A549 (cell line): ENCODE measurements at regions not wholly inside any gene's neighbourhood (a gene's known extent, or its start where the extent isn't known, plus 50 kb on each side); places are given as distances from the start of the nearest gene placed in this dataset.
"Not testable (repeated sequence)": the region's sequence is repeated elsewhere in the genome, so short reads cannot be mapped to it uniquely, and the experiment has no call there.

ENCODE experiments used
- ATAC-seq, 2 experiments: fragments of 200-7000 bp in 1 of 2; fragments of >200 bp in 1 of 2; cut with Nextera tagmentation in 1 of 2; cut with Tn5 transposase in 1 of 2; 3 replicates each; pipeline versions ENCODE4 v1.8.0 to v1.9.1; 2018 to 2020; ENCODE audit warnings: mild to moderate bottlenecking in 1 of 2, moderate library complexity in 1 of 2
- CTCF ChIA-PET: fragments of 300-600 bp; sonication (Branson Sonifier 250); formaldehyde crosslinking; extraction: SDS; loops from one replicate; lab custom pipeline; 2021; ENCODE audit warnings: antibody characterized with exemption, inconsistent platforms; lab: Yijun Ruan, JAX
- POLR2A ChIA-PET: fragments of 350-600 bp; formaldehyde crosslinking; extraction: SDS; loops from one replicate; lab custom pipeline; 2021; ENCODE audit warnings: antibody characterized with exemption, inconsistent platforms; lab: Yijun Ruan, JAX
- DNase-seq, 2 experiments: peaks; one replicate each; pipeline versions ENCODE4 v3.0.0 to v3.0.0-alpha.2; 2011 to 2016; ENCODE audit warnings: low read depth in 1 of 2, low spot score in 1 of 2
- FAIRE-seq: peaks from 2 replicates; lab custom pipeline; 2011; peaks lifted over from hg19 to GRCh38; lab: Jason Lieb, UNC
- H3K27ac ChIP-seq, 2 experiments: fragments of >200 bp; sonication (Bioruptor Twin); formaldehyde crosslinking; 3 replicates each; pipeline ENCODE4 v1.5.1; 2016 to 2017
- H3K4me1 ChIP-seq: fragments of >200 bp; sonication (Bioruptor Twin); formaldehyde crosslinking; 3 replicates; pipeline ENCODE4 v1.6.1; 2016
- H3K4me2 ChIP-seq: fragments of >200 bp; sonication (Bioruptor Twin); formaldehyde crosslinking; 3 replicates; pipeline ENCODE4 v1.6.1; 2016
- H3K4me3 ChIP-seq: fragments of >200 bp; sonication (Bioruptor Twin); formaldehyde crosslinking; 3 replicates; pipeline ENCODE4 v1.5.1; 2016
- H3K9me3 ChIP-seq: fragments of >200 bp; sonication (Bioruptor Twin); formaldehyde crosslinking; 3 replicates; pipeline ENCODE4 v1.6.1; 2016
- EHMT2 ChIP-seq: fragments of 200-600 bp; sonication (generic); IDR thresholded peaks from 2 replicates; pipeline ENCODE4 v1.6.1; 2016; ENCODE audit warnings: antibody characterized with exemption, low read depth, mild to moderate bottlenecking, moderate library complexity
- EP300 ChIP-seq, 2 experiments: fragments of >200 bp; sonication (Bioruptor Twin); formaldehyde crosslinking; IDR thresholded peaks; 2 replicates in 1 of 2; 3 replicates in 1 of 2; pipeline ENCODE4 v1.6.1; 2016 to 2017
- ESRRA ChIP-seq: fragments of 150-350 bp; IDR thresholded peaks from 2 replicates; pipeline ENCODE4 v1.6.1; 2014; ENCODE audit warnings: mild to moderate bottlenecking, low read length, borderline replicate concordance
- FOSL2 ChIP-seq, 2 experiments: fragments of 450-650 bp in 1 of 2; fragments of >200 bp in 1 of 2; sonication (Bioruptor Twin) in 1 of 2; formaldehyde crosslinking; IDR thresholded peaks; 2 replicates each; pipeline versions ENCODE4 v1.5.0 to v1.6.1; 2016 to 2020; ENCODE audit warnings: mild to moderate bottlenecking in 1 of 2, moderate library complexity in 1 of 2
- HEYL ChIP-seq: fragments of 250-450 bp; sonication (Bioruptor Pico); IDR thresholded peaks from 2 replicates; pipeline ENCODE4 v1.8.0; 2021; ENCODE audit warnings: mild to moderate bottlenecking, moderate library complexity
- KDM1A ChIP-seq: fragments of 200-600 bp; sonication (generic); IDR thresholded peaks from 2 replicates; pipeline ENCODE4 v1.6.1; 2016; ENCODE audit warnings: low read depth, mild to moderate bottlenecking
- KDM5A ChIP-seq: fragments of 200-600 bp; sonication (generic); IDR thresholded peaks from 2 replicates; pipeline ENCODE4 v1.6.1; 2016; ENCODE audit warnings: antibody characterized with exemption, mild to moderate bottlenecking
- MAFK ChIP-seq: fragments of 450-650 bp; IDR thresholded peaks from 2 replicates; pipeline ENCODE4 v1.6.1; 2014; ENCODE audit not compliant: partially characterized antibody
- MAZ ChIP-seq: fragments of 150-350 bp; IDR thresholded peaks from 2 replicates; pipeline ENCODE4 v1.6.1; 2014; ENCODE audit warnings: antibody characterized with exemption, low read depth, low read length, borderline replicate concordance
- POLR2AphosphoS2 ChIP-seq: conservative IDR thresholded peaks from 2 replicates; pipeline ENCODE4 v1.6.1; 2012; ENCODE audit warnings: low read length, improper control_type of control experiment, inconsistent platforms
- RNF2 ChIP-seq: fragments of 200-600 bp; sonication (generic); IDR thresholded peaks from 2 replicates; pipeline ENCODE4 v1.6.1; 2016; ENCODE audit warnings: low read depth, mild to moderate bottlenecking, antibody characterized with exemption, moderate library complexity, borderline replicate concordance
- SMC3 ChIP-seq: fragments of >200 bp; sonication (Bioruptor Twin); formaldehyde crosslinking; IDR thresholded peaks from 3 replicates; pipeline ENCODE4 v1.6.1; 2018; ENCODE audit warnings: inconsistent platforms
- SREBF2 ChIP-seq: fragments of 450-650 bp; IDR thresholded peaks from 2 replicates; pipeline ENCODE4 v1.6.1; 2014; ENCODE audit warnings: mild to moderate bottlenecking, moderate library complexity
- ZC3H11A ChIP-seq: fragments of 450-650 bp; IDR thresholded peaks from 2 replicates; pipeline ENCODE4 v1.6.1; 2014; ENCODE audit warnings: antibody characterized with exemption, mild to moderate bottlenecking
- ZNF302 ChIP-seq: fragments of 250-450 bp; sonication (Bioruptor Pico); IDR thresholded peaks from 2 replicates; pipeline ENCODE4 v1.9.0; 2021; ENCODE audit warnings: inconsistent platforms, mild to moderate bottlenecking, moderate library complexity
- WGBS: methylation state at CpG from one replicate; pipeline ENCODE4 v1.1.6; 2017; ENCODE audit errors: missing lambda C conversion rate; 5-methylcytosine and 5-hydroxymethylcytosine counted together
- TF ChIP-seq, protein P1 (sequence below): fragments of >200 bp; sonication (Bioruptor Twin); formaldehyde crosslinking; IDR thresholded peaks from 3 replicates; pipeline ENCODE4 v1.5.1; 2016
- TF ChIP-seq, protein P2 (sequence below): fragments of >200 bp; sonication (Bioruptor Twin); formaldehyde crosslinking; IDR thresholded peaks from 2 replicates; pipeline ENCODE4 v1.6.1; 2016
- TF ChIP-seq, protein P3 (sequence below): fragments of 150-350 bp; IDR thresholded peaks from 2 replicates; pipeline ENCODE4 v1.6.1; 2014; ENCODE audit warnings: low read depth, mild to moderate bottlenecking, low read length
- TF ChIP-seq, protein P4 (sequence below): fragments of 200-600 bp; sonication (generic); IDR thresholded peaks from 2 replicates; pipeline ENCODE4 v1.6.1; 2016; ENCODE audit warnings: antibody characterized with exemption, mild to moderate bottlenecking, moderate library complexity

DNA sequence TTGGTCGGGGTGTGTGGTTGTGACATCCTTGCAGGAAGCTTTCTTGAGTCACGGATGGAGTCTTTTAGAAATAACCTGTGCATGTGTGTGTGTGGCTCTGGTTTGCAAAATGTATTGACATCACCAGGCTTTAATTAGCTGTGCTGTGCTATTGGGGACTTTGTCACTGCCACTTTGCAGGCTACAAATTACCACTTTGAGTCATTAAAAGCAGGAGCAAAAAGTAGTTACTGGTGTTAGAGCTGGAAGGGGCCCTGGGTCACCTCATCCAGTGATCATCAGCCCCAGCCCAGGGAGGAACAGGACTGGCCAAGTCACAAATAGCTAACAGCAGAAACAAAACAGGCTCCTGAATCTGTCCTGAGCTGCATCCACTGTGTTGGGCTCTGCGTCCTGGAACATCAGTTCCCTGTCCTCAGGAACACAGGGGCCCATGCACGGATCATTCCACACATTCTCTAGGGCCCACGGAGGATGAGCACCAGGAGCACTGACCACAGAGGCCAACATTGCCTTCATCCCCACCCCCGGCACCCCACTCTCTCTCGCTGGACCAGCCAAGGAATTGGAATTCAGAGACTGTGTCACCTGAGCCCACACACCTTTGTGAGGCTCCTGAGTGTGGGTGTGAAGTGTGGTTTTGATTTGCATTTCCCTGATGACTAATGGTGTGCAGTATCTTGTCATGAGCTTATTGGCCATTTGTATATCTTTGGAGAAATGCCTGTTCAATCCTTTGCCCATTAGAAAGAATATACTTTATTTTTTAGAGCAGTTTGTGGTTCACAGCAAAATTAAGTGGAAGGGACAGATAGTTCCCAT lies 280.1 kb upstream of the C1orf174 start:
- TF ChIP-seq ESRRA (no peak), MAFK (no peak), FOSL2 (IDR thresholded peaks at IDR 0.05) (no peak), FOSL2 (CRISPR knock-in tag; IDR thresholded peaks at IDR 0.05) (no peak), MAZ (no peak), EP300 (IDR thresholded peaks at IDR 0.05) (no peak), SMC3 (no peak), KDM1A (no peak), ZNF302 (CRISPR knock-in tag) (no peak)
- TF ChIP-seq, protein P1, sequence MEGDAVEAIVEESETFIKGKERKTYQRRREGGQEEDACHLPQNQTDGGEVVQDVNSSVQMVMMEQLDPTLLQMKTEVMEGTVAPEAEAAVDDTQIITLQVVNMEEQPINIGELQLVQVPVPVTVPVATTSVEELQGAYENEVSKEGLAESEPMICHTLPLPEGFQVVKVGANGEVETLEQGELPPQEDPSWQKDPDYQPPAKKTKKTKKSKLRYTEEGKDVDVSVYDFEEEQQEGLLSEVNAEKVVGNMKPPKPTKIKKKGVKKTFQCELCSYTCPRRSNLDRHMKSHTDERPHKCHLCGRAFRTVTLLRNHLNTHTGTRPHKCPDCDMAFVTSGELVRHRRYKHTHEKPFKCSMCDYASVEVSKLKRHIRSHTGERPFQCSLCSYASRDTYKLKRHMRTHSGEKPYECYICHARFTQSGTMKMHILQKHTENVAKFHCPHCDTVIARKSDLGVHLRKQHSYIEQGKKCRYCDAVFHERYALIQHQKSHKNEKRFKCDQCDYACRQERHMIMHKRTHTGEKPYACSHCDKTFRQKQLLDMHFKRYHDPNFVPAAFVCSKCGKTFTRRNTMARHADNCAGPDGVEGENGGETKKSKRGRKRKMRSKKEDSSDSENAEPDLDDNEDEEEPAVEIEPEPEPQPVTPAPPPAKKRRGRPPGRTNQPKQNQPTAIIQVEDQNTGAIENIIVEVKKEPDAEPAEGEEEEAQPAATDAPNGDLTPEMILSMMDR = no peak
- FAIRE-seq = no peak

DNA sequence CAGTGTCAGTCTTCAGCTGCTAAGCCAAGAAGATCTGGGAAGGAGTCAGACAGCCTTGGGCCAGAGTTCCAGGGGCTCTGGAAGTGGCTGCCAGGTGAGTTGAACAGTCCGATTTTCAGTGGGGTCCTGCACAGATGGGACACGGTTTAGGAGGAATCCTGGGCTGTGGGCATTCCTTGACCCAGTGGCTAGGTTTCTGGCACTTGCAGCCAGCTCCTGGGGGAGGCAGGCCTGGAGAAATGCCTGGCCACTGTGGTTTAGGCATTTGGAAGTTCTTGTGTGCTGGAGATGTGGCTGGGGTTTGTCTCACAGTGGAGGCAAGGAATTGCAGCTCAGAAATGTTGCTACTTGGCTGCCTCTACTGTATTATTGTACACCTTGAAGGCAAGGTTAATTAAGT lies 286.4 kb upstream of the C1orf174 start:
- H3K4me2 ChIP-seq, H3K4me1 ChIP-seq, FAIRE-seq, DNase-seq, CTCF ChIA-PET, H3K4me3 ChIP-seq, ATAC-seq, H3K9me3 ChIP-seq, POLR2A ChIA-PET, H3K27ac ChIP-seq: not testable (repeated sequence)
- WGBS = 10% methylated on average over 2 of the region's 2 CpGs

More for the DNA sequence above, 280.1 kb upstream of the C1orf174 start:
- no peak overlapping the region for H3K4me2 ChIP-seq
- ChIA-PET CTCF (no interaction called here), POLR2A (no interaction called here)
- H3K4me3 ChIP-seq = no peak overlapping the region
- no peak overlapping the region for H3K27ac ChIP-seq
- no peaks in the 10 kb centered on the region for H3K9me3 ChIP-seq
- ATAC-seq (no peak), DNase-seq (no peak)
- no peaks in the 10 kb centered on the region for H3K4me1 ChIP-seq
- WGBS = 7% methylated on average over 3 of the region's 7 CpGs

DNA sequence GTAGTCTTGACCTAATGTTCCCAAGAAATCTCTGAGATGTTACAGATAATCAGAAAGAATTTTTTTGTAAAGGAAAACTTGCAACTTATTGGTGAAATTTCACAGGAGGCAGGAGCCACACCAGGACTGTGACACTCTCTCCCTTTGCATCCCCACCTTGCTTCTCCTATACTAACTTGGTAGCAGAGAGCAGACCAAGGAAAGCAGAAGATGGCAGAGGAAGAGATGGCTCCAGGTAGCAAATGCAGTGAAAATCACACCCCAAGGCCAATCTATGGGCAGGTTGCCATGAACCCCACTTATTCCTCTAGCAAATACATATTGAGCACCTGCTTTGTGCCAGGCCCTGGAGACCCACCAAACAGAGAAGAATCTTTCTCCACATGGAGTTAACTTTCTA lies 303.4 kb upstream of the C1orf174 start:
- ATAC-seq = no peak
- no peaks in the 10 kb centered on the region for H3K9me3 ChIP-seq
- H3K4me3 ChIP-seq = no peak overlapping the region
- H3K4me1 ChIP-seq = no peaks in the 10 kb centered on the region
- no peak for TF ChIP-seq MAFK
- TF ChIP-seq, protein P2, sequence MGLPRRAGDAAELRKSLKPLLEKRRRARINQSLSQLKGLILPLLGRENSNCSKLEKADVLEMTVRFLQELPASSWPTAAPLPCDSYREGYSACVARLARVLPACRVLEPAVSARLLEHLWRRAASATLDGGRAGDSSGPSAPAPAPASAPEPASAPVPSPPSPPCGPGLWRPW = no peak
- no peak for TF ChIP-seq ZC3H11A
- TF ChIP-seq, protein P3, sequence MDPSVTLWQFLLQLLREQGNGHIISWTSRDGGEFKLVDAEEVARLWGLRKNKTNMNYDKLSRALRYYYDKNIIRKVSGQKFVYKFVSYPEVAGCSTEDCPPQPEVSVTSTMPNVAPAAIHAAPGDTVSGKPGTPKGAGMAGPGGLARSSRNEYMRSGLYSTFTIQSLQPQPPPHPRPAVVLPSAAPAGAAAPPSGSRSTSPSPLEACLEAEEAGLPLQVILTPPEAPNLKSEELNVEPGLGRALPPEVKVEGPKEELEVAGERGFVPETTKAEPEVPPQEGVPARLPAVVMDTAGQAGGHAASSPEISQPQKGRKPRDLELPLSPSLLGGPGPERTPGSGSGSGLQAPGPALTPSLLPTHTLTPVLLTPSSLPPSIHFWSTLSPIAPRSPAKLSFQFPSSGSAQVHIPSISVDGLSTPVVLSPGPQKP = no peak
- no peak for TF ChIP-seq MAZ
- no peak for TF ChIP-seq POLR2AphosphoS2
- TF ChIP-seq EHMT2 = no peak
- TF ChIP-seq ZNF302 (CRISPR knock-in tag) = no peak
- no peak for TF ChIP-seq RNF2
- no peak for TF ChIP-seq SREBF2
- no peak for TF ChIP-seq HEYL (CRISPR knock-in tag)
- TF ChIP-seq, protein P4, sequence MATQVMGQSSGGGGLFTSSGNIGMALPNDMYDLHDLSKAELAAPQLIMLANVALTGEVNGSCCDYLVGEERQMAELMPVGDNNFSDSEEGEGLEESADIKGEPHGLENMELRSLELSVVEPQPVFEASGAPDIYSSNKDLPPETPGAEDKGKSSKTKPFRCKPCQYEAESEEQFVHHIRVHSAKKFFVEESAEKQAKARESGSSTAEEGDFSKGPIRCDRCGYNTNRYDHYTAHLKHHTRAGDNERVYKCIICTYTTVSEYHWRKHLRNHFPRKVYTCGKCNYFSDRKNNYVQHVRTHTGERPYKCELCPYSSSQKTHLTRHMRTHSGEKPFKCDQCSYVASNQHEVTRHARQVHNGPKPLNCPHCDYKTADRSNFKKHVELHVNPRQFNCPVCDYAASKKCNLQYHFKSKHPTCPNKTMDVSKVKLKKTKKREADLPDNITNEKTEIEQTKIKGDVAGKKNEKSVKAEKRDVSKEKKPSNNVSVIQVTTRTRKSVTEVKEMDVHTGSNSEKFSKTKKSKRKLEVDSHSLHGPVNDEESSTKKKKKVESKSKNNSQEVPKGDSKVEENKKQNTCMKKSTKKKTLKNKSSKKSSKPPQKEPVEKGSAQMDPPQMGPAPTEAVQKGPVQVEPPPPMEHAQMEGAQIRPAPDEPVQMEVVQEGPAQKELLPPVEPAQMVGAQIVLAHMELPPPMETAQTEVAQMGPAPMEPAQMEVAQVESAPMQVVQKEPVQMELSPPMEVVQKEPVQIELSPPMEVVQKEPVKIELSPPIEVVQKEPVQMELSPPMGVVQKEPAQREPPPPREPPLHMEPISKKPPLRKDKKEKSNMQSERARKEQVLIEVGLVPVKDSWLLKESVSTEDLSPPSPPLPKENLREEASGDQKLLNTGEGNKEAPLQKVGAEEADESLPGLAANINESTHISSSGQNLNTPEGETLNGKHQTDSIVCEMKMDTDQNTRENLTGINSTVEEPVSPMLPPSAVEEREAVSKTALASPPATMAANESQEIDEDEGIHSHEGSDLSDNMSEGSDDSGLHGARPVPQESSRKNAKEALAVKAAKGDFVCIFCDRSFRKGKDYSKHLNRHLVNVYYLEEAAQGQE = no peak
- no peak for TF ChIP-seq KDM5A
- CTCF ChIA-PET = no interaction called here
- no peak for DNase-seq
- H3K27ac ChIP-seq = no peak overlapping the region
- no peak overlapping the region for H3K4me2 ChIP-seq
- no peak for FAIRE-seq
- POLR2A ChIA-PET = no interaction called here
